GM18517 (cell line): ENCODE measurements at regions not wholly inside any gene's neighbourhood (a gene's known extent, or its start where the extent isn't known, plus 50 kb on each side); places are given as distances from the start of the nearest gene placed in this dataset.

Source experiments
- ATAC-seq: cut with Tn5 transposase; IDR thresholded peaks from one replicate; pipeline ENCODE4 v1.9.1; 2021; ENCODE audit warnings: mild to moderate bottlenecking, moderate library complexity; ENCODE audit not compliant: unreplicated experiment

GRCh38 chr11:111098091-111098490, 147.4 kb upstream of the POU2AF2 start:
- no peak for ATAC-seq

GRCh38 chr11:111097191-111097590, 148.3 kb upstream of the POU2AF2 start:
- no peak for ATAC-seq

- no peak for ATAC-seq
Observed at GRCh38 chr11:111095327-111095726, 150.2 kb upstream of the POU2AF2 start.

GRCh38 chr11:111093061-111093460, 152.5 kb upstream of the POU2AF2 start:
- no peak for ATAC-seq

GRCh38 chr11:111091321-111091938, 154.1 kb upstream of the POU2AF2 start:
- no peak for ATAC-seq

- ATAC-seq = no peak
Observed at GRCh38 chr11:111089759-111090158, 155.8 kb upstream of the POU2AF2 start.

GRCh38 chr11:111088847-111089355, 156.6 kb upstream of the POU2AF2 start:
- no peak for ATAC-seq

GRCh38 chr11:111086058-111086457, 159.5 kb upstream of the POU2AF2 start:
- ATAC-seq = no peak

GRCh38 chr11:111082664-111083063, 162.9 kb upstream of the POU2AF2 start:
- no peak for ATAC-seq

- no peak for ATAC-seq
Observed at GRCh38 chr11:111081021-111081511, 164.5 kb upstream of the POU2AF2 start.

GRCh38 chr11:111077530-111078322, 167.8 kb upstream of the POU2AF2 start:
- no peak for ATAC-seq

- no peak for ATAC-seq
Observed at GRCh38 chr11:111069066-111069465, 176.5 kb upstream of the POU2AF2 start.

GRCh38 chr11:111067994-111068393, 177.5 kb upstream of the POU2AF2 start:
- no peak for ATAC-seq

- no peak for ATAC-seq
Observed at GRCh38 chr11:111066846-111067245, 178.7 kb upstream of the POU2AF2 start.

GRCh38 chr11:111063726-111064517, 181.6 kb upstream of the POU2AF2 start:
- no peak for ATAC-seq

- ATAC-seq = no peak
Observed at GRCh38 chr11:111062420-111062819, 183.1 kb upstream of the POU2AF2 start.

GRCh38 chr11:111059726-111060125, 185.8 kb upstream of the POU2AF2 start:
- no peak for ATAC-seq

- no peak for ATAC-seq
Observed at GRCh38 chr11:111049131-111049530, 196.4 kb upstream of the POU2AF2 start.

- ATAC-seq = no peak
Observed at GRCh38 chr11:111047374-111047773, 198.2 kb upstream of the POU2AF2 start.

- no peak for ATAC-seq
Observed at GRCh38 chr11:111046291-111046690, 199.2 kb upstream of the POU2AF2 start.

- no peak for ATAC-seq
Observed at GRCh38 chr11:111045874-111046273, 199.7 kb upstream of the POU2AF2 start.
